PC-9 (cell line): ENCODE measurements at regions not wholly inside any gene's neighbourhood (a gene's known extent, or its start where the extent isn't known, plus 50 kb on each side); places are given as distances from the start of the nearest gene placed in this dataset.

Source experiments
- EZH2 ChIP-seq: fragments of 200-600 bp; sonication (generic); IDR thresholded peaks from 2 replicates; pipeline ENCODE4 v1.8.0; 2017; ENCODE audit warnings: antibody characterized with exemption, low read depth
- TF ChIP-seq, protein P1 (sequence below): fragments of 200-600 bp; sonication (generic); conservative IDR thresholded peaks from 2 replicates; pipeline ENCODE4 v1.6.1; 2017; ENCODE audit warnings: mixed run types, antibody characterized with exemption, mild to moderate bottlenecking, moderate library complexity

DNA sequence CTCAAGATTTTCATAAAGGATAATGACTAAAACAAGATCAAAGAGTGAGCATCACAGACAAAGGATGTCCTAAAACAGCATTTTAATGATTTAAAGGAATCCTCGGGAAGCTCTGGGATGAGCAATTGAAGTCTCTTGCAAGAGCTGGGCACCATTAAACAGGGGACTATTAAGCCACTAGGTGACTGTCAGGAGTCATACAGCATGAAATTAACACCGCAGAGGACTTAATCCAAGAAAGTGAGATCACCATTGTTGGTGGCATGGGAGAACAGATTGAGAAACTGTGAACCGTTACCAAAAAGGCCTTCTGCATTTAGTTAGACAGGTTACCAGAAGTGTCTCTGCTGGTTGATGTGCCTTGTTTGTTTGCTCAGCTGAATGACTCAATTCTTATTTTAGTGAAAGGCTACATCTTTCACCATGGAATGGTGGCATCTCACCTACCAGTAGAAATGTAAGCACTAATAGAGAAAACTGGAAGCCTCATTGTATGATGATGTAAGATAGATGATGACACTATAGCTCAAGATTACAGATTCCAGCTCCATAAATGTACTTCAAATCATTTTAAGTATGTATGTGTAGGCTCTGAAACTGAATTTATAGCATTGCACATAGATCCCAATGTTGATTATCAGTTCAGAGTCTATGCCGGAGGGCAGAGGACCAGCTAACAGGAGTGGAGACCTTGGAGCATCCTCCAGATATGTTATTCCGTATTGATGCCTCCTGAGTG lies 427.6 kb downstream of the SUCLG1 start:
- TF ChIP-seq, protein P1, sequence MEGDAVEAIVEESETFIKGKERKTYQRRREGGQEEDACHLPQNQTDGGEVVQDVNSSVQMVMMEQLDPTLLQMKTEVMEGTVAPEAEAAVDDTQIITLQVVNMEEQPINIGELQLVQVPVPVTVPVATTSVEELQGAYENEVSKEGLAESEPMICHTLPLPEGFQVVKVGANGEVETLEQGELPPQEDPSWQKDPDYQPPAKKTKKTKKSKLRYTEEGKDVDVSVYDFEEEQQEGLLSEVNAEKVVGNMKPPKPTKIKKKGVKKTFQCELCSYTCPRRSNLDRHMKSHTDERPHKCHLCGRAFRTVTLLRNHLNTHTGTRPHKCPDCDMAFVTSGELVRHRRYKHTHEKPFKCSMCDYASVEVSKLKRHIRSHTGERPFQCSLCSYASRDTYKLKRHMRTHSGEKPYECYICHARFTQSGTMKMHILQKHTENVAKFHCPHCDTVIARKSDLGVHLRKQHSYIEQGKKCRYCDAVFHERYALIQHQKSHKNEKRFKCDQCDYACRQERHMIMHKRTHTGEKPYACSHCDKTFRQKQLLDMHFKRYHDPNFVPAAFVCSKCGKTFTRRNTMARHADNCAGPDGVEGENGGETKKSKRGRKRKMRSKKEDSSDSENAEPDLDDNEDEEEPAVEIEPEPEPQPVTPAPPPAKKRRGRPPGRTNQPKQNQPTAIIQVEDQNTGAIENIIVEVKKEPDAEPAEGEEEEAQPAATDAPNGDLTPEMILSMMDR = no peak
- no peak for TF ChIP-seq EZH2
